ENCODE measurements at regions not wholly inside any gene's neighbourhood (a gene's known extent, or its start where the extent isn't known, plus 50 kb on each side); places are given as distances from the start of the nearest gene placed in this dataset.

DNA sequence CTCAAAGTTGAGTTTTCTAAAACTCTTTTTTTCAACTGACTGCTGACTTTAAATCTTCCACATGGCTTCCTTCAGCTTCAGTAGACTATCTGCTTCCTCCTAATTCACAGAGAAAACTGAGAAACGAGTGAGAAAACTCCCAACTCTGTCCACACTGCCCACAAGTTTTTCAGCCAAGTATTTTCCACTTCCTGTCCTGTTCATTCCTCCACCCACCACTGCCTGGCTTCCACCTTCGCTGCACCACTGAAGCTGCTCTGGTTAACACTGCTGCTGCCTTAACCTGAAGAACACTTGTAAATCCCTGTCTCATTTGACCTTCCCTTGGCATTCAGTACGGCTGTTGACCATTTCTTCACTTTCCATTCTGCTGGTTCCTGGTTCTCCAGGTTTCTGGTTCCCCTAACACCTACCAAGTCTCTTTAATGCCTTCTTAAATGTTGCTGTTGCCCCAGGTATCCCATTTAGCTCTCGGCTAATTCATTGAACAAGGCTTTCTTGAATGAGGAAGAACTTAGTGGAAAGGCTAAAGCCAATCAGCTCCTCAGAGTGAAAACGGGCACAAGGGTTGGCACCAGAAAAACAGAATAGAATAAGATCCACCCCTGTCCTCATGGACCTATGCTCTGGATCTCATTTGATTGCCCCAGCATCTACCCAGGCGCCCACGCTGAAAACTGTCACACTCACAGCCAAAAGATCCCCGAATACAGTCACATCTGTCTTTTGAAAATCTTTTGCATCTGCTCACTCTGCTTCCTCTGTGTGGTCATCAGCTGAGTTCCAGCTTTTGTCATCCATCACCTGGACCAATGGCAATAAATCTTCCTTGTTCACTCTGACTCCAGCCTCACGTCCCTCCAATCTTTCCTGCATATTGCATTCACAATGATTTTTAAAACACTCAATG, 104.4 kb upstream of the TAB2 start:
- DNase-seq (ENCODE audit: low read depth in 1 of 2, low spot score in 1 of 2), result no peak

DNA sequence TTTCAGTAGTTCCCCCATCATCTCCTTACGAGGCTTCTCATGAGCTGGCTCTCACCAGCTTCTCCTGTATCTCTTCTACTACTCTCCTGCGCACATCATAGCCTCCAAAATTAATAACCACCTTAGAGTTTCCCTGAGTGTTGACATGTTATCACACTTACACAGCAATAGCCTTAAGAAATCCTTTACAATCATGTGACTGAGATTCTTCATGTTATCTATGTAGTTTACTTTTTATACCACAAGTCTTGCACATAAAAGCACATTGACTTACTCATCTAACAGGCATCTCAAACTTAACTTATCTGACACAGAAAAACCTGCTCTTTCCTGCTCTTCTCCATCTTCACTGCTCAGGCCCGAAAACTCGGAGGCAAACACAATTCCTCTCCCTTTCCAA, 103.7 kb upstream of the TAB2 start:
- no peak for DNase-seq (ENCODE audit: low read depth in 1 of 2, low spot score in 1 of 2)

DNA sequence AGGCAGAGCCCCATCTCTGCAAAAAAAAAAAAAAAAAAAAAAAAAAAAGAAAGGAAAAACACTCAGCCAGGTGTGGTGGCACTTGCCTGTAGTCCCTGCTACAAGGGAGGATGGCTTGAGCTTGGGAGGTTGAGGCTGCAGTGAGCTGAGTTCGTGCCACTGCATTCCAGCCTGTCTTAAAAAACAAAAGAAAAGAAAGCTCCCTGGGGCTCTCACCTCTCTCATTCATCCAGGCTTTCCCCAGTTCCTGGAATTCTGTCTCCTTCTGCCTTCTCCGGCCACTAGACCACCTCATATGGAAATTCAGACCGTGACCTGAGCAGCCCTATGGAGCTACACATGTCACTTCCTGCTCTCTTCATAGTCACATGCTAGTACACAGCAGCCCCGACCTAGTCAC, 101.1 kb upstream of the TAB2 start:
- no peak for DNase-seq (ENCODE audit: low read depth in 1 of 2, low spot score in 1 of 2)

DNA sequence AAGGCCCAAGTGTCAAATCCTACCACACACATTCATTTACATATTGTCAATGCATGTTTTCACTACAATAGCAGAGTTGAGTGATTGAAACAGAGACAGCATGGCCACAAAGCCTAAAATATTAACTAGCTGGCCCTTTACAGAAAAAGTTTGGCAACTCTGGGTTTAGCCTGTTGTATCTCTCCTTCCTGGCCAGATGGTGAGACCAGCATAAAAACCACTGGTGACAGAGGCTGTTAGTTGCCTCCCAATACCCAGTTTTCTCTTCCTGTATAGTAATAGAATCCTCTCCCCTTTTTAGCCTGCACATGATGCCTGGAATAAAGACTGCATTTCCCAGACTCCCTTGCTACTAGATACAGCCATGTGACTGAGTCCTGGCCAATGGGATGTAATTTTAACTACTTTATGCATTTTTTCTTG, 100.0 kb upstream of the TAB2 start:
- DNase-seq (ENCODE audit: low read depth in 1 of 2, low spot score in 1 of 2), result no peak

- no peak for DNase-seq (ENCODE audit: low read depth in 1 of 2, low spot score in 1 of 2)
Observed at GRCh38 chr6:149218471-149218870, 99.0 kb upstream of the TAB2 start.

GRCh38 chr6:149218915-149219314, 98.6 kb upstream of the TAB2 start:
- DNase-seq (ENCODE audit: low read depth in 1 of 2, low spot score in 1 of 2), result no peak

DNA sequence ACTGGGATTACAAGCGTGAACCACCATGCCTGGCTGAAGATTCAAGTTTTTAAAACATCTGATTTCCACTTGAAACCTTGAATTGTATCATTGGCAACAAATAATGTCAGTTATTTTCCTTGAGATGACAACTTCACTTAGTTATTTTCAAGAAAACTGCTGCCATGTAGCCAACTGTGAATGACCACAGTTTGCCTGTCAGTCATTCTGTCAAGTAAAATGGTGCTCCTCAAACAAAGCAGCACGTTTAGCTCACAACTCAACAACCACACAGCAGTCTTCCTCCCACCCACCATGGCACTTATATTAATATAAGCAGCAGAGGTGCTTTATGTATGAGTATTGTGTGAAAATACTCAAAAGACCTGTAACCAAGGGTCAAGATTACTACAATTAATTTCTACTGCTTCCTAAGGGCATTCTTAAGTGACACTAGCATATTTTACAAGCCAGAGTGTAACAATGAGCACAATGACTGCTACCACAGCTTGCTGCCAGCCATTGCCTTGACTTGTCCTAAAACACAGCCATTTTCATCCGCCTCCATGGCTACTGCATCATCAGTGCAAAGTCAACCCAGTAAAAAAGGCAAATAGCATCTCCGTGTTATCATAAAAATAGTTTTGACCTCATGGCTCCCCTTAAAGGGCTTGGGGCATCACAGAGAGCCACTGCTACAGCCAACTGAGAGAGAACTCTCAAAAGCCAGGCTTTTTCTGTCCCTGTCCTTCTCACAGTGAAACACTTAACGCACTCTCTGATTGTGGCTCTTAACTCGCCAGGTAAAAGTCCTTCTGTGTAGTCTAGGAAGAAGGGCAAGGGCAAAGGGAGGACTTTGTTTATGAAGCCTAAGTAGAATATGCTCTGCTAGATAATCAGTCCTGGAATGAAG, 96.4 kb upstream of the TAB2 start:
- no peak for DNase-seq (ENCODE audit: low read depth in 1 of 2, low spot score in 1 of 2)

DNA sequence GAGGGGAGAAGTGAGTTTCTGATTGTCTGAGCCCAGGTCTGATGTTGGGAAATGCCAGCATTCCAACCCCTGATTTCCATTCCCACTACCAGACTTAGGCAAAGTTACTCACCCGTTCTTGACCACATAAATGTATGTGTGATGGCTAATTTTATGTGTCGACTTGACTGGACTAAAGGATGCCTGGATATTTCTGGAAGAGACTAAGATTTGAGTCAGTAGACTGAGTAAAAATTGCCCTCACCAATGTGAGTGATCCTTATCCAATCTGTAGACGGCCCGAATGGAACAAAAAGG, 95.8 kb upstream of the TAB2 start:
- DNase-seq (ENCODE audit: low read depth in 1 of 2, low spot score in 1 of 2), result no peak

DNA sequence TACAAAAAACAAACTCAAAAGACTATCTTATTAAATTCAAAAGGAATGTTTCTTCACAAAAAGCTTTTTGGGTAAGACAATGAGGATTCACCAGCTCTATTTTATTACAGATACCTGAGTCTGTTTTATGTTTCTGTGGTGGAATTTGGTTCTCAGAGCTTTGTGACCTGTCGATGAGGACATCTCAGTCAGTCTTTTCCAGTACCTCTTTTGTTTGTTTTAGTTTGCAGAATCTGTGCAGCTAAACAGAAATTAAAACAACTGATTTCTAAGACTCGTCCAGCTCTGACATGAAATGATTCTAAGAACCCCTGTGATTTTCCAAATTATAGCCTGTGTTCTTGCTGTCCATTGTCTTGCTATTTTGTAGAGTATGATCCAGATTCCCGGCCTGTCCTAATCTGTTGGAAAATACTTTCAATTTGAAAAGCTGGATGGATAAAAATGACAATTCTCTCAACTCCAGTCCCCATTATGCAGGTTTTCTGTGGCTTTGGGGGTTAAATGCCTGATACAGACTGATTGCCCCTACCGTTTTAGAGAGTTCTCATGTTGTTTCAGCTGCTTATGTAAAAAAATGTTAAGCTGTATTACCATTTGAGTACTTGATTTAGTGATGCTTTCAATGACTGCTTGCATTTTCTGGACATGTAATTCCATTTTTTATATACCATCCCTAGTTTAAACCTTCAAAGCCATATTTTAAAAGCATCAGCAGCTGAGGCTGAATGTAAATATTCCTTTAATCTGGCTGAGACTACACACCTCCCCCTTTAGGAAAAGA, 94.2 kb upstream of the TAB2 start:
- no peak for DNase-seq (ENCODE audit: low read depth in 1 of 2, low spot score in 1 of 2)

GRCh38 chr6:149223904-149224351, 93.6 kb upstream of the TAB2 start:
- DNase-seq (ENCODE audit: low read depth in 1 of 2, low spot score in 1 of 2), result no peak

DNA sequence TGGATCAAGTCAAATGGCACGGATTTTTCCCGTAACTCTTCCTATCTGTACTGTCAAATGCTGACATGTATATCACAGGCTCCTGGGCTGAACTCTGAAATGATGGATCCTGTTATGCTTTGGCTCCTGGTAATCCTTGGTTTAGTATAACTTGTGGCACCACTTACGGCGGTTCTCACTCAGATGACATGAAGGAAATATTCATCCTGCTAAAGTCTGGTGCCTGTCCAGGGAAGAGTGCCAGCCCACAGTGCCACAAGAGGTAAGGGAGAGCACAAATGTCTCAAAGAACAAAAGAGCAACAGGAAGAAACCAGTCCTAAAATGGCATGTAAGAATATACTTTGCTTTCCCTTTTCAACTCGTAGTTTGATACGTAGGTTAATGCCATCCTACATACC, 93.1 kb upstream of the TAB2 start:
- no peak for DNase-seq (ENCODE audit: low read depth in 1 of 2, low spot score in 1 of 2)

GRCh38 chr6:149225370-149225769, 92.1 kb upstream of the TAB2 start:
- DNase-seq (ENCODE audit: low read depth in 1 of 2, low spot score in 1 of 2), result no peak

- no peak for DNase-seq (ENCODE audit: low read depth in 1 of 2, low spot score in 1 of 2)
Observed at GRCh38 chr6:149225946-149226345, 91.6 kb upstream of the TAB2 start.

DNA sequence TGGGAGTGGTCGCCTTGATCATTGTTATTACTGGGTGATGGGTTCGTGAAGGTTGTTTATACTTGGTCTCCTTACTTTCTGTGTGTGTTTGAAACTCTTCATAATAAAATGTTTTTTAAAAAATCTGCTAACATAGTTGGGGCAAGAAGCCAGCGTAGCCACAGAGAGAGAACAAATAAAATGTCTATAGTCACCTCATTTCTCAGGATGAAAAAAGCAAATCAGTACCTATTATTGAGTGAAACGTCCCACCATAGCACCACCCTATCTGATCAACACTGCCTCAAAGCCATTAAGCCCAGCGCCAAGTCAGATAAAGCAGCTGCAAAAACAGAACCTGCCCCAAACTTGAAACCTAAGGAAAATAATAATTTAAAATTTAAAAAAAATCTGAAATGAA, 89.7 kb upstream of the TAB2 start:
- no peak for DNase-seq (ENCODE audit: low read depth in 1 of 2, low spot score in 1 of 2)

- no peak for DNase-seq (ENCODE audit: low read depth in 1 of 2, low spot score in 1 of 2)
Observed at GRCh38 chr6:149228311-149228955, 89.1 kb upstream of the TAB2 start.

GRCh38 chr6:149229096-149229495, 88.4 kb upstream of the TAB2 start:
- DNase-seq (ENCODE audit: low read depth in 1 of 2, low spot score in 1 of 2), result no peak

DNA sequence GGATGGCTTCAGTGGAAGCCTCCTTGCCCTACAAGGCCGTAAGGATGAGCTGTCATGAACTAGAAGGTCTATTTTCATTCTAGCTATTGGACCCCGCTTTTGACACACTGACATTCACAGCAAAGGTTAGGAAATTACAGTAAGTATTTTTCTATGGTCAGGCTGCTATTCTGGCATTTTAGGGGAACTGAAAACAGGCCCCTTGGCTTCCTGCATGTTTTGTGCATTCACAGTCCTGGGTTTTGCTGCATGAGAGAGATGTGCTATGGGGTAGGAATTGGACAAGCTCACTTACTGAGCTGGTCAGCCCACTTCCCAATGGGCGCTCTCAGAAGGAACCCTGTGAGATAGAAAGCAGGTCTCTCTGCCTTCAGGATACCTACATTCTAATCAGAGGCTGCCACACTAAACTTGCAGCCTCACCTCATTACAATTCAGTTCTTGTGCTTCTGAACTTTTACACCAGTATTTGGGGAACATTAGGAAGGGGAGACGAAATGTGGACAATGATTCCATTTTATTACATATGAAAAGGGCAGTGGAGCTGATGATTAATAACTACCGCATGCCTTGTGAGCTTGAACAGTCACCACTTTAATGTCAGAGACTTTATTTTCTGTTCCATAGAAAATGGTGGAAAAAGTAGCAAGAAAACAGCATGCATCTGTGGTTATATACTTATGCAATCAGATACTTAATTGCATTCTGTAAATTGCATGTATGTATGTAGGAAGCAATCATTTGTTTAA, 86.6 kb upstream of the TAB2 start:
- no peak for DNase-seq (ENCODE audit: low read depth in 1 of 2, low spot score in 1 of 2)

GRCh38 chr6:149231778-149232177, 85.7 kb upstream of the TAB2 start:
- no peak for DNase-seq (ENCODE audit: low read depth in 1 of 2, low spot score in 1 of 2)

DNA sequence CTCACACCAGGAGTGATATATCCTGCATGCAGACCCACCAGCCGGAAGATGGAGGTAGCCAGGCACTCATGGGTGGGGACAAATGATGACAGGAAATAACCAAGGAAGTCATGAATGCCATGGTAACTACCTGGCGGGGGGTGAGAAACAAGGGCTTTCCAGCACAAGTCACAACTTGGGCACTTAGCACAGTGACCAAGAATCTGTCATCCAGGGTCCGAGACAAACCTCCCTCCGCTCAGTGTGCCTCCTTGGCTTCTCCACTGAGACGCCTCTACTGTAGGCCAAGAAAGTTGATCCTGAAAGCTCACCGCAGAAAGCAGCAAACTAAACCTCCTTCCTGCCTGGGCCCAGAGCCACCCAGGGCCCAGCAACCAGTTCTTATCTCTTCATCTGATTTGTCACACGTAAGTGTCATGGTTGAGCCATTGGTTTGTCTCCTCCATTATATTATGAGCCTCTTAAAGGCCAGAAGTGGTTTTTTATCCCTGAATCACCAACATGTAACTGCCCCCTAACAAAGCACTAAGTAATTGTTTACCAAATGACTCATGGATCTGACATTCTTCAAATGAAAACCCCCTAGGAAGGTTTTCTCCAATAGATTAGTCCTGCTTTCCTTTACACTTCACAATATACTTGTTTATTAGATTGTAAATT, 84.3 kb upstream of the TAB2 start:
- peak in 1 of 2 donors; percentile 18 for DNase-seq (ENCODE audit: low read depth in 1 of 2, low spot score in 1 of 2)

All from activated T-helper 1 cell treated with anti-CD3 and anti-CD28 coated beads, Interleukin-2, amount 50 U/mL, for 16 hours (primary cell).